H4 (cell line): ENCODE measurements at regions not wholly inside any gene's neighbourhood (a gene's known extent, or its start where the extent isn't known, plus 50 kb on each side); places are given as distances from the start of the nearest gene placed in this dataset.

Experiments
- DNase-seq: peaks from one replicate; pipeline ENCODE4 v3.0.0-alpha.2; 2015; ENCODE audit warnings: low spot score

DNA sequence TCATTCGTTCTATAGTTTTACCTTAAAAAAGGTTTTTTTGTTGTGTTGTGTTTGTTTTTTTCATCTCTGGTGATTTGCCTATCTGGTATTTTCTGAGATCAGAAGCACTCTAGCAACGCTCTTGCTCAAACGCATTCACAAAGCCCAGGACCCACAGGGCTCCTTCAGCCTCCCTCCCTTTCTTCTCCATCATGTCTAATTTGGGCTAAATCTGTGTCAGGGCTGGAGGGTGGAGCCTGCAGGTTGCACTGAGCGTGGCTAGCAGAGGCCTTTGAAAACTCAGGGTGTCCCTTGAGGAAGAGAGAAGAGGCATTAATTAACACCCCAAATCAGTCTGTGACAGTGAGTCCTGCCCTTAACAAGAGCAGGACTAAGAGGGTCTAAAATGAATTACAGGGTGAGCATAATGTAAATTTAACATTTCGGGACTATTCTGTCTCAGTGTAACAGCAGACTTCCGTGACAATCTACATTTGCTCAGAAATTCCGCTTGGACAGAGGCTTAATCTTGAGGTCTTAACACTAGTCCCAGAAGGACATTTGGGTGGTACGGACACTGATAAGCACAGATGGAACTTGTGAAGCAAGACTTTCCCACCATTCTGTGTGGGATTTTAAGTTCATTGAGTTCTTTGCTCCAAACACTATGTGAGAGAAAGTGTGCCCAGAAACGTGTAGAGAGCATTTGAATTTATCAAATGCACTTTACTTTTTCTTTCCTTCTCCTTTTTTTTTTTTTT is 174.4 kb upstream of the APCDD1 start:
- no peak for DNase-seq

GRCh38 chr18:10284540-10285282 is 169.7 kb upstream of the APCDD1 start:
- DNase-seq = no peak

DNA sequence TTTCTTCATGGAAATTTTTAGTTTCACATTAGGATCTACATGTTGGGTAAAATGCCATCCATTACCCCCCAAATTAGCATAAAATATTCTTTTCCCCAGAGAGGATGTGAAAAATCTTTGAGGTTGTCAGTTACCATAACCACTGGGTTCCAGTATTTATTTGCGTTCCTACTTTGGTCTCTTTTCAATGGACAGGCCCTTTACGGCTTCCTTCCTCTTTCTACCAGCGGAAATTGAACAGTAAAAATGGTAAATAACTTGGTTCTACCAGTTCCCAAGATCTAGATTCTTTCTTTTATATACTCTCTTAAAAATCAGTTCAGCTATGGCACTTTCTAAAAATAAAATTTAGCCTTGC is 169.2 kb upstream of the APCDD1 start:
- DNase-seq = no peak

- no peak for DNase-seq
Measured at GRCh38 chr18:10286580-10287150, 167.8 kb upstream of the APCDD1 start.

GRCh38 chr18:10289251-10289650 is 165.2 kb upstream of the APCDD1 start:
- no peak for DNase-seq

- no peak for DNase-seq
Measured at GRCh38 chr18:10289951-10290637, 164.3 kb upstream of the APCDD1 start.

- DNase-seq = no peak
Measured at GRCh38 chr18:10290638-10291235, 163.7 kb upstream of the APCDD1 start.

- no peak for DNase-seq
Measured at GRCh38 chr18:10291568-10291981, 162.9 kb upstream of the APCDD1 start.

DNA sequence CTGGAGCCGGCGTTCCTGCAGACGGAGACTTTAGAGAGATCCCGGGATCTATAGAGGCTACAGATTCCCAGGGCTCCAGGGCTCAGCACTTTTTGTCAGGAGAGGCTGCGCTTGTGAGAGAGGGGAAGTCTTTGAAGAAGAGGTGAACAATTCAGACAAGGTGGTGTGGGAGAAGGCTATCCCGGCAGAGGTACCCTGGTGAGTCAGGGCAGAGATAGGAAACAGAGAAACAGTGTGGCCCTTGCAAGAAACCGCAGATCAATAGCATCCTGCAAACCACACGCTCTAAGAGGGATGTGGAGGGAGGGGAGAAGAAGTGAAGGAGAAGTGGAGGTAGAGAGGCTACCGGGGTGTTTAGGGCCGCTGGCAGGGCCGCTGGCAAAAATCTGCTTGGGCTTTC is 160.5 kb upstream of the APCDD1 start:
- DNase-seq = no peak

- no peak for DNase-seq
Measured at GRCh38 chr18:10295751-10296150, 158.7 kb upstream of the APCDD1 start.

GRCh38 chr18:10296491-10296890 is 157.9 kb upstream of the APCDD1 start:
- DNase-seq = peak; percentile 51

DNA sequence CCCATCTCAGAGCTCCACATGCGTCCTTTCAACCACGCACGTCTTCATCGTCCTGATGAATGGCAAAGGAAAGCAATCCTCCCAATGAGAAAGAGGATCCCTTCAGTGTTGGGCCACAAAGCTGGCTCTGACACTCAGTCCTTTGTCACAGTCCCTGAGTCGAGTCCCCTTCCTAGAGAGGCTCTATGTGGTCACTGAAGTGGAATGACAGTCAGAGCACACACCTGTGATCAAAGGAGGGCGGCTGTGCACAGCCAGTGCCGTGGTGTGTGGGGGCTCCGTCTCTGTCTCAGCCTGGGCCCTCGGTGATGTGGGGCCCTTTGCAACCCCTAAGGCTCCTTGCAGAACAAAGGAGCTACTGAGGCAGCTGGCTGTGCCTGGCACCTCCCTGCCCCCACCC is 157.3 kb upstream of the APCDD1 start:
- no peak for DNase-seq

DNA sequence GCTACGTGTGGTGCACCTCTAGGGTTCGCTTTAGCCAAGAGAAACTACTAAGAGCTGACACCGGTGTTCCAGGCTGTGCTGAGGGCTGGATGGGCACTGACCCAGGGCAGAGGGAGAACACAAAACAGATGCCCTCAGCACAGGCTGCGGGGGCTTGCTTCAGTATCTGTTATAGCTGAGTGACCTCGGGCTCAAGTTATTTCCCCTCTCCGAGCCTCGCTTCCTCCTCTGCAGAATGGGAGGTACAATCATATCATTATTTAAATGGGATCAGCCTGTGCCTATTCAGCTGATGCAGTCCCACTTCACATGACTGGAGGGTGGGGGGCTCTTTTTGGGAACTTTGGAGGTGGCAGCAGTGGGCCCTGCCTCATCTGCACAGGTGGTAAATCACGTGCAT is 156.1 kb upstream of the APCDD1 start:
- no peak for DNase-seq

GRCh38 chr18:10299643-10300042 is 154.8 kb upstream of the APCDD1 start:
- peak; percentile 29 for DNase-seq

- no peak for DNase-seq
Measured at GRCh38 chr18:10300739-10301138, 153.7 kb upstream of the APCDD1 start.

- DNase-seq = no peak
Measured at GRCh38 chr18:10301831-10302483, 152.5 kb upstream of the APCDD1 start.

GRCh38 chr18:10303171-10303570 is 151.3 kb upstream of the APCDD1 start:
- no peak for DNase-seq

- DNase-seq = no peak
Measured at GRCh38 chr18:10304853-10305252, 149.6 kb upstream of the APCDD1 start.

GRCh38 chr18:10306779-10307178 is 147.7 kb upstream of the APCDD1 start:
- no peak for DNase-seq

DNA sequence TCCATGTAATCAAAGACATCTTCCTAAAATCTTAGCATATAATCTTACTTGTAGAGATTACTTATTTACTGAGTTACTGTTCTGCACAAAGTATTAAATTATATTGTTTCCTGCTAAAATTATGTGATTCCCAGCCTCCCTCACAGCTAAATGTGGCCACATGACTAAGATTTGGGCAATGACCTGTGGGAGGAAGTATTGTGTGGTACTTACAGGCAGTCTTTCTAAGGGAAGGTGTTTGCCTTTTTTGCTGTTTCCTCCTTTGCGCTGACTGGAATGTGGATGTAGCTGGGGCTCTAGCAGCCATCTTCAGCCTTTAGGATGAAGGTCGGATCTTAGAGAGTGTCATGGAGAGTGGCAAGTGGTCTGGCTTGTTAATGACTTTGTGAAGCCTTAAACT is 146.3 kb upstream of the APCDD1 start:
- DNase-seq = no peak

DNA sequence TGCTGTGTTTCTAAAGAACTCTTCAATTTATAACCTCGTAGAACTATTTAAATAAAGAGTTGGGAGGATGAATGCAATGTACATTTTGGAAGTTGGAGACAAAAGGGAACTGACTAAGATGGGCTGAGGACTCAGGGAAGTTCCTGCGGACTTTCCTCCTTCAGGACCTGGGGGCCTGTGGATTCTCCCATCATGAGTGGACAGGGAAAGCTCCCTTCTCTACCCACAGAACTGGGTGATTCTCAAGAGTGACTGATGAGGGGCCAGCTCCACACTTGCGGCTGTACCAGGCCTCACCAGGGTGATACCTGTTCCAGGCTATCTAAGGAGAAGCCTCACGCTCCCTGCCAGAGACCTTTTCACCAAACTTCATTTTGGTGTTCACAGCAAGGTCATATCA is 143.8 kb upstream of the APCDD1 start:
- no peak for DNase-seq
